Caco-2 (cell line): ENCODE measurements at regions not wholly inside any gene's neighbourhood (a gene's known extent, or its start where the extent isn't known, plus 50 kb on each side); places are given as distances from the start of the nearest gene placed in this dataset.
"Not testable (repeated sequence)": the region's sequence is repeated elsewhere in the genome, so short reads cannot be mapped to it uniquely, and the experiment has no call there.

Experiments used
- BruUV-seq: library from RNA; stranded (reverse); fragments of 400-500 nt; replicated peaks from 2 replicates; lab custom pipeline; 2021; lab: Mats Ljungman, UMichigan
- CTCF ChIA-PET: fragments of 300-600 bp; sonication (Branson Sonifier 250); formaldehyde crosslinking; loops from one replicate; lab custom pipeline; 2022; ENCODE audit warnings: antibody characterized with exemption; lab: Charles Lee
- POLR2A ChIA-PET: fragments of 300-600 bp; sonication (Branson Sonifier 250); formaldehyde crosslinking; loops from one replicate; lab custom pipeline; 2022; ENCODE audit warnings: antibody characterized with exemption; lab: Charles Lee
- DNase-seq, 2 experiments: peaks; one replicate each; pipeline versions ENCODE4 v3.0.0 to v3.0.0-alpha.2; 2020 to 2022
- H3K27me3 ChIP-seq: replicated peaks from 2 replicates; pipeline ENCODE4 v1.6.0; 2011; ENCODE audit warnings: low read length; ENCODE audit not compliant: control insufficient read depth, insufficient read depth
- H3K36me3 ChIP-seq: 2 replicates; pipeline ENCODE4 v1.5.1; 2011; ENCODE audit warnings: low read length; ENCODE audit not compliant: control insufficient read depth, insufficient read depth
- H3K4me1 ChIP-seq: fragments of 250-450 bp; sonication (Bioruptor Pico); 2 replicates; pipeline ENCODE4 v1.5.1; 2020; ENCODE audit warnings: mild to moderate bottlenecking
- H3K4me3 ChIP-seq: 2 replicates; pipeline ENCODE4 v1.5.1; 2011; ENCODE audit warnings: low read depth, mild to moderate bottlenecking, control low read depth, low read length
- H3K9me3 ChIP-seq: fragments of 250-450 bp; sonication (Bioruptor Pico); 2 replicates; pipeline ENCODE4 v1.5.1; 2020; ENCODE audit warnings: mild to moderate bottlenecking, moderate library complexity
- H3K27ac Mint-ChIP-seq: one replicate; pipeline ENCODE4 v1.8.0; 2022; ENCODE audit warnings: mixed read lengths; ENCODE audit not compliant: unreplicated experiment
- H3K27me3 Mint-ChIP-seq: one replicate; pipeline ENCODE4 v1.8.0; 2022; ENCODE audit warnings: mixed read lengths; ENCODE audit not compliant: insufficient read depth, unreplicated experiment
- H3K36me3 Mint-ChIP-seq: one replicate; pipeline ENCODE4 v1.8.0; 2022; ENCODE audit warnings: mild to moderate bottlenecking, mixed read lengths; ENCODE audit not compliant: insufficient read depth, unreplicated experiment
- H3K4me1 Mint-ChIP-seq: one replicate; pipeline ENCODE4 v1.8.0; 2022; ENCODE audit warnings: low read depth, mixed read lengths; ENCODE audit not compliant: unreplicated experiment
- H3K4me3 Mint-ChIP-seq: one replicate; pipeline ENCODE4 v1.8.0; 2022; ENCODE audit warnings: mild to moderate bottlenecking, moderate library complexity, mixed read lengths; ENCODE audit not compliant: unreplicated experiment
- H3K9me3 Mint-ChIP-seq: one replicate; pipeline ENCODE4 v1.8.0; 2022; ENCODE audit warnings: mixed read lengths; ENCODE audit not compliant: unreplicated experiment
- CTCF ChIP-seq, 2 experiments: fragments of 200-600 bp in 1 of 2; IDR thresholded peaks; 1 replicate in 1 of 2; 2 replicates in 1 of 2; pipeline versions ENCODE4 v1.5.1 to v1.8.0; 2011 to 2022; ENCODE audit warnings: antibody characterized with exemption in 1 of 2, control low read depth in 1 of 2, inconsistent platforms in 1 of 2, low read depth in 1 of 2, low read length in 1 of 2, mild to moderate bottlenecking in 1 of 2, moderate library complexity in 1 of 2; ENCODE audit not compliant: insufficient read depth in 1 of 2, severe bottlenecking in 1 of 2, unreplicated experiment in 1 of 2
- intact Hi-C: fragments of 100-400 bp; cut with micrococcal nuclease; formaldehyde crosslinking; loops from one replicate; pipeline ENCODE4 v1.10.0; 2022; ENCODE audit not compliant: unreplicated experiment

- POLR2A ChIA-PET, result no interaction called here
- H3K4me3 Mint-ChIP-seq, result no peak overlapping the region
- no peak overlapping the region for H3K27ac Mint-ChIP-seq
- H3K36me3 ChIP-seq, result no peaks in the 10 kb centered on the region
- H3K4me1 ChIP-seq, result no peaks in the 10 kb centered on the region
- no peaks in the 10 kb centered on the region for H3K9me3 Mint-ChIP-seq
- BruUV-seq, result no TSS peak
- no peaks in the 10 kb centered on the region for H3K27me3 Mint-ChIP-seq
- intact Hi-C loops, result no loop called here
- no peak for DNase-seq
- H3K4me3 ChIP-seq, result no peak overlapping the region
- H3K36me3 Mint-ChIP-seq, result no peaks in the 10 kb centered on the region
- TF ChIP-seq CTCF (IDR thresholded peaks at IDR 0.05; ENCODE audit: insufficient read depth in 1 of 2, low read depth in 1 of 2, low read length in 1 of 2, severe bottlenecking in 1 of 2, unreplicated experiment in 1 of 2), result no peak
- H3K27me3 ChIP-seq, result no peaks in the 10 kb centered on the region
- H3K4me1 Mint-ChIP-seq, result no peaks in the 10 kb centered on the region
- CTCF ChIA-PET, result no interaction called here
- H3K9me3 ChIP-seq, result no peaks in the 10 kb centered on the region
Measured at GRCh38 chr14:49092345-49092744, 493.8 kb downstream of the RPS29 start.

GRCh38 chr14:49089107-49089506 lies 497.1 kb downstream of the RPS29 start:
- no peaks in the 10 kb centered on the region for H3K4me1 Mint-ChIP-seq
- BruUV-seq, result no TSS peak
- POLR2A ChIA-PET, result no interaction called here
- no peaks in the 10 kb centered on the region for H3K4me1 ChIP-seq
- CTCF ChIA-PET, result no interaction called here
- H3K9me3 Mint-ChIP-seq, result no peaks in the 10 kb centered on the region
- no peaks in the 10 kb centered on the region for H3K9me3 ChIP-seq
- H3K27me3 ChIP-seq, result no peaks in the 10 kb centered on the region
- H3K36me3 Mint-ChIP-seq, result no peaks in the 10 kb centered on the region
- intact Hi-C loops, result no loop called here
- no peak overlapping the region for H3K4me3 ChIP-seq
- H3K36me3 ChIP-seq, result no peaks in the 10 kb centered on the region
- no peak overlapping the region for H3K4me3 Mint-ChIP-seq
- DNase-seq, result no peak
- TF ChIP-seq CTCF (IDR thresholded peaks at IDR 0.05; ENCODE audit: insufficient read depth in 1 of 2, low read depth in 1 of 2, low read length in 1 of 2, severe bottlenecking in 1 of 2, unreplicated experiment in 1 of 2), result no peak
- H3K27me3 Mint-ChIP-seq, result no peaks in the 10 kb centered on the region
- no peak overlapping the region for H3K27ac Mint-ChIP-seq

- DNase-seq, POLR2A ChIA-PET, H3K4me3 Mint-ChIP-seq, BruUV-seq, H3K4me1 Mint-ChIP-seq, intact Hi-C loops, H3K27me3 Mint-ChIP-seq, H3K4me1 ChIP-seq, H3K27me3 ChIP-seq, H3K9me3 Mint-ChIP-seq, CTCF ChIA-PET, H3K36me3 Mint-ChIP-seq, H3K4me3 ChIP-seq, H3K9me3 ChIP-seq, H3K36me3 ChIP-seq, H3K27ac Mint-ChIP-seq: not testable (repeated sequence)
Measured at GRCh38 chr14:49073292-49073691, 512.9 kb downstream of the RPS29 start.

GRCh38 chr14:49058511-49058910 lies 527.7 kb downstream of the RPS29 start:
- no peaks in the 10 kb centered on the region for H3K27me3 Mint-ChIP-seq
- no peak overlapping the region for H3K4me3 Mint-ChIP-seq
- no peaks in the 10 kb centered on the region for H3K27me3 ChIP-seq
- peaks cover 10% of the 10 kb centered on the region; the same call in 1 of the 2 replicates for H3K4me1 ChIP-seq
- DNase-seq, result no peak
- intact Hi-C loops, result no loop called here
- H3K4me3 ChIP-seq, result no peak overlapping the region
- H3K9me3 ChIP-seq, result no peaks in the 10 kb centered on the region
- H3K36me3 ChIP-seq, result no peaks in the 10 kb centered on the region
- no peak for TF ChIP-seq CTCF (IDR thresholded peaks at IDR 0.05; ENCODE audit: insufficient read depth in 1 of 2, low read depth in 1 of 2, low read length in 1 of 2, severe bottlenecking in 1 of 2, unreplicated experiment in 1 of 2)
- no TSS peak for BruUV-seq
- H3K36me3 Mint-ChIP-seq, result no peaks in the 10 kb centered on the region
- no peak overlapping the region for H3K27ac Mint-ChIP-seq
- H3K4me1 Mint-ChIP-seq, result peaks cover 8% of the 10 kb centered on the region
- ChIA-PET CTCF (no interaction called here), POLR2A (no interaction called here)
- peaks cover 13% of the 10 kb centered on the region for H3K9me3 Mint-ChIP-seq
